CD4-positive, alpha-beta T cell treated with Interleukin-4 for 1 hour (primary cell): ENCODE measurements at regions not wholly inside any gene's neighbourhood (a gene's known extent, or its start where the extent isn't known, plus 50 kb on each side); places are given as distances from the start of the nearest gene placed in this dataset.

Experiments
- DNase-seq, 2 donors: peaks; one replicate each; pipeline ENCODE4 v3.0.0-alpha.2; 2020 to 2022

DNA sequence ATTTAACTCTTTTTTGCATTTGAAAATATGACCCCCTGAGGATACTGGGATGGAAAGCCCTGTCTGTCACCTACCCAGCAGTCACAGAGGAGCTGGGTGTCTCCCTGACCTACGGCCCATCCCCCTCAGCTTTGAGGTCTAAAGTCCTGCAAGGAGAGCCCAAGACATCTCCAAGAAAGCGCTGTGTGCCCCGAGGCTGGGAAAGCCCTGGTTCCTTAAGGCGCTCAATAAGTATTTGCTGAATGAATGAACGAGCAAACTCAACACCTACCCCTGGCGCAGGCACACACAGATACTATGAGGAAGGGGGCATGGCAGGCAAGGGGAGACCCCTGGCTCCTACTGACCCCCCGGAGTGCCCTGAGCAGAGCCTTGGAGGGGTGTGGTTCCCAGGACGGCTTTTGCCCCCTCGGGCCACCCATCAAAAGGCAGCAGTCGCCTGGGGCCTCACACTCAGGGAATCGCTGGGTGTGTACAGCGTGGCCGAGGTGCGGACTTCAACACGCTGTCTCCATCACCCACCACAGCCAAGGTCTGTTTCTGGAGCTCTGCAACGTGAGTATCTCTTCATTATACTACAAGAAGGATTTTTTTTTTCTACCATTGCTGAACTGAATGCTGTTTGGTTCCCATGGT lies 211.6 kb downstream of the ERCC6L2 start:
- no peak for DNase-seq

DNA sequence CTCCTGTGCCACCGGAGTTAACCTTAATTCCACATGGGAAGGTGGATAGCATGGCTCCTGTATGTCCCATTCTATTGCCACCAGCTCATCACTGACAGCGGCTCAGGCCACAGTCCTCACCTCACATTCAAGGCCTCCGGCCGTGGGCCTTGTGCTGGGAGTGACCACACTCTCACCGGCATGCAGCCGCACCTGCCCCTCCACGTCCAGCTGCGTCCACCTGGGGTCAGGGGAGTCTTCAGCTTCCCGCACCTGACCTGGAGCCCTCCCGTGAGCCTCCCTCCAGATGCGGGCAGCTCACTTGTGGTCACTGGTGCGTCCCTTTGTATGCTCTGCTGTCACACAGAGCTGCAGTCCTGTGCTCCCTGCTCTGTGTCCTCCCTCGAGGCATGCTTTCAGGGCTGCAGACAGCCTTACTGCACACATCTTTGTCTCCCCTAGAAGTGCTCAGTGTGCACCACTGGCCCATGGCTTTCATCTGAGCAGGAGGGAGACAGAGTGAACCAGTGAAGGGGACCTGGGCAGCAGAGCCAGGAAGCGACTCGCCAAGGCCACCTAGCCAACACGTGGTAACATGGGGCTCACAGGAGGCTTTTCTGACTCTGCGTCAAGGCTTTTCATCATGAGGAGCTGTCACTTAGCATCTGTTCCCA lies 210.1 kb downstream of the ERCC6L2 start:
- DNase-seq: no peak

DNA sequence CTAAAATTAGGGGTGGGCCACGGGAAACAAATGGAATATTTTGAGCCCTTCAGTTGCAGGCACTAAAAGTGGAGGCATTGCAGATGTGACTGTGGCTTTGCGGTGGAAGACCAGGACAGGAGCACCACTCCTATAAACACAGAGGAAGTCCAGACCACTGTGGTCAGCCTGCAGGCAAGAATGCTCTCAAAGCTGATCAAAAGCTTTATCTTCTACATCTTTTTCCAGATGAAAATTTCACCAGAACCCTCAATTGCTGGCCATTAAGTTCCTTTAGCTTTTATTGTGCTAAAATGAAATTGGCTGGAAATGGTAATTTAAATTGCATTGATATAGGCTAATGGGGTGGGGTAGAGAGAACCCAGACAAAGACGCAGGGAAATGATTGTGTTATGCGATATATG lies 208.8 kb downstream of the ERCC6L2 start:
- no peak for DNase-seq

DNA sequence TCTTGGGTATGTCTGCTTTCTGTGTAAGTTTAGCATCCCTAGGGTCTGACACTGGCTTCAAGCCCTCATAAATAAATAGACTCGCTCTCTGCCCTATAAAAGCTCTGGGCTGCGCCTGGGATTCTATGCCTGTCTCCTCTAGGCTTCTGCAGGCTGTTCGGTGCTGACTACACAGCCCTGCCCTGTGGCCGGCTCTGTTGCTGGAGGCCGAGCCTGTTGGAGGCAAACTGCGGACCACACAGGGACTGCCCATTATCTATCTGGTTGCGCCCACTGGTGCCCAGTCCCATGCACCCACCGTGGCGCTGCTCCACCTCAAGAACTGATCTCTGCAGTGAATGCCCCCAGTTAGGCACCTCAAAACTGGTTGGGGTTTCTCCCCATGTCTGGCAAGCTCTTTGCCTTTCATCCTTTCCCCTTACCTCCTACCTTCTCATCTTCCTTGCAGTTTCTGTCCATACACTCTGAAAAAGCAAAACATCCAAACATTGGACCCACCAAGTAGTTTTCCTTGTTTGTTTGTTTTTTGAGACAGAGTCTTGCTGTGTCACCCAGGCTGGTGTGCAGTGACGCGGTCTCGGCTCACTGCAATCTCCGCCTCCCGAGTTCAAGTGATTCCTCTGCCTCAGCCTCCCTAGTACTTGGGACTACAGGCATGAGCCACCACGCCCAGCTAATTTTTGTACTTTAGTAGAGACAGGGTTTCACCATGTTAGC lies 207.2 kb downstream of the ERCC6L2 start:
- no peak for DNase-seq

DNA sequence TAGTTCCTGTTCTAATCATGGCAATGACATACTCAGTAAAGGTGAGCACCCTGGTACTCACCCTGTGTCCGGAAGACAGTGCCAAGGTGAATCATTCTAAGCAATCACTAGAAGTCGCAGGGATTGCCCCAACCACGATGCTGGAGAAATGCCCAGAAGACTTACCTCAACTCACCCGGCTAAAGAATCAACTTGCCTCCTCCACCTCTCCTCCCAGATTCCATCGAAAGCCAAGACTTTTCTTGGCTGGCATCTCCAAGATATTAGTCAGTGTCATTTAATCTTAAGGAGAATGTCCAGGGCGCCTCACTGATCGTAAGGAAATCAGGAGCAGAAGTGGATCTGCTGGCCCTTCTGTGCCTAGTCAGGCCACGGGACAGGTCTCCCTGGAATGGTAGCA lies 204.9 kb downstream of the ERCC6L2 start:
- DNase-seq: no peak

DNA sequence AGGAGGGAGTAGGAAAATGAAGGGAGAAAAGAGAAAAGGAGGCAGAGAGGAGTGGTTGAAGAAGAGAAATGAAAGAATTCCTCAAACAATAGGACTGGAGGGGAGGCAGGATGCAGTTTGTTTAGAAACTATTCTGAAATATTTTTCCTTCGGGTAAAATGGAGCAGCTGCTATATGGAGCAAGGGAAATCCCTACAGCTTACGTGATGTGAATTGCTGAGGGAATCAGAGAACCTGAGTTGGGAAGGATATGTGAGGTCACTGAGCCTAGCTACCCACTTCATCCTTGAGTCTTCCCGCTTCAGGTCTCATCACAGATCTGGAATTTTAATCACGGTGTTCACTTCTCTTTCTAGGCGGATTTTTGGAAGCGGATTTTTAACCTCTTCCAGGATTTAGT lies 204.3 kb downstream of the ERCC6L2 start:
- DNase-seq: no peak

DNA sequence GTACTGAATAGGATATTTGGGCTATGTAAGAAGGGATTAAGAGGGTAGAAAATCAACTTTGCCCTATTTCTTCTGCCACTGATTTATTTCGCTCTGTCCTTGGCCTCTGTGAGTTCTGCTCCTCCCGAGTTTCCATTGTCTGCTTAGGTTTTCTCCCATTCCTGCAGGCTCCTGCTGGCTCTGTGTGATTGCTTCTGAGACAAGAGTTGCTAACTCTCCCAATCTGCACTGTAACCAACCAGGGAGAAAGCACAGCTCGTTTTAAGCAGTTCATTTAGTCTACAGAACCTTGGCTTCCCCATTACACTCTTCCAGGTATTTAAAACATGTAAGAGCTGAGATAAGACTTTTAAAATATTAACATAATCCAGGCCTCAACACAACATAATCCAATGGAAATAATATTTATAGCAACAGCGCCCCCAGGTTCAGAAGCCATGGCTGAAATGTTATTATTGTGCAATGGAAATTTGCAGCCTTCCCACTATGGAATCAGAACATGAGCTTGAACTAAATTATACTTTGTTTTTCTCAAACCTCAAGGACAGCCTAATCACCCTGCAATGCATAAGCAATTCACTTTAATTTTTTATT lies 203.5 kb downstream of the ERCC6L2 start:
- DNase-seq: no peak

DNA sequence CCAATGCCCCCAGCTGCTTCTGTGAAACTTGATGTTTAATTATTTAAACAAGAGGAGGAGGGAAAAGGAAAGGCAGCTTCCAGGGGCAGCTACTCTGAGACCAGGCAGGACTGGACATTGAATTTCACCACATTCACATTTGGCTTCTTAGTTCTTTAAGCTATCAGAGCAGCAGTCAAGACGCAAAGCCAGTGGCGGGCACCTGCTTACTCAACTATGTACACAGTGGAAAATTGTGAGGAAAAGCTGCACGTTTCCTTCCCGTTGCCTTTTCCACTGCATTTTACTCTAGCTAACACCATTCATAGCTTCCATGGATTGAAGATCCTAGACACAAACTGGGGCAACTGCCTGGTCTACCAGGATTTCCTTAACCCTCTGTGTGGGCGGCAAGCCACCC lies 200.3 kb downstream of the ERCC6L2 start:
- no peak for DNase-seq

DNA sequence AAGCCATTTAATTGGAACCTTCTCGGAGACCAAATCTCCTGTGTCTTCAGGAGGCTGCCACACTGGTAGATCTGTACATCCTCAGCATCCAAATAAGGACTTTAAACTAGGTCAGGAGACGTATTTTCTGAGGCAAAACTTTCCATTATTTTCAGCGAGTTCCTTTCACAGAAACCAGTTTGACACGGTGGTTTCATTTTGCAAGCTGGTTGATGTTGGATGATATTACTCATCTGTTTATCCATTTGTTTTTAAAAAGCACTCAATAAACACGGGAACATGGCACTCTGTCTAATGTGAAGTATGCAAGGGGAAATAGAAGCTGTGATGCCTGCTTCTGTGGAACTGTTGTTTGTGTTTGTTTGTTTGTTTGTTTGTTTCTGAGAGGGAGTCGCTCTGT lies 199.6 kb downstream of the ERCC6L2 start:
- DNase-seq: no peak

DNA sequence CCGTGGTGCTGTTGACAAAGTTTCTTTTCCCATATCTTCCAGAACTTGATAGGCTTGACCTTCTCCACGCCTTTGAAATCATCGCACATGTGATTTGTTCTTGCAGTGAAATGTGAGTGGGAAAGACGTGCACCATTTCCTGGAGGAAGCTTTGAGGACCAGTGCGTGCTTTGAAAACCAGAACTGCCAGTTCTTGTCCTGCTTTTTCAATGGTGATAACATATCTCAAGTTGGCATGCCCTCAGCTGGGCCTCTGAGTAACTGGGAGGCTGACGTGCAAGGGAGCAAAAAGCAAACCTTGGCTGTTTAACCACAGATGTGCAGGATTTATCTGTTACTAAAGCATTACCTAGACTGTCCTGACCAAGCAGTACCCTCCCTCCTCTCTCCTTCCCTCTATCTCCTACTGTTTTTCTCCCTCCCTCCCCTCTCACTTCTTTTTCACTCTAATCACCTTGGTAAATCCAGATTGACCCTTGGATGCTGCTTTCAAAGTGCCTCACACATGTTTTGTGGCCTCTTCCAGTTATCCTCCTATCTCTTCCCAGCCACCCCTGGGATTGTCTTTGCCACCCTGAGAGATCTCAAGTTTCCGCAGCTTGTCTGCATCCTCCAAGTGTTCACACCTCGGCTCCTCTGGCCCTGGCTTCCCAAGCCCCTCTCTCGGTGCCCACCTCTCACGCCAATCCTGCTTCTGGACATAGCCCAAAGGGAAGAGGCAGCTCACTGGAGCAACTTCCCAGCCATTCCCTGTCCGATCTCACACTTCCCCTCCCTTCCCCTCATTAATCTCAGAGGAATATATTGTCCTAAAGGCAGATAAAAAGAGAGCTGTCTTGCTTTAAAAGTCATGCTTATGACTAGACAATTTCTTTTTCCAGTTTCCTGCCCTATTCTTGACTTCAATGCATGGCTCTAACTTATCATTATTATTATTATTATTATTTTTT lies 198.3 kb downstream of the ERCC6L2 start:
- DNase-seq: no peak

DNA sequence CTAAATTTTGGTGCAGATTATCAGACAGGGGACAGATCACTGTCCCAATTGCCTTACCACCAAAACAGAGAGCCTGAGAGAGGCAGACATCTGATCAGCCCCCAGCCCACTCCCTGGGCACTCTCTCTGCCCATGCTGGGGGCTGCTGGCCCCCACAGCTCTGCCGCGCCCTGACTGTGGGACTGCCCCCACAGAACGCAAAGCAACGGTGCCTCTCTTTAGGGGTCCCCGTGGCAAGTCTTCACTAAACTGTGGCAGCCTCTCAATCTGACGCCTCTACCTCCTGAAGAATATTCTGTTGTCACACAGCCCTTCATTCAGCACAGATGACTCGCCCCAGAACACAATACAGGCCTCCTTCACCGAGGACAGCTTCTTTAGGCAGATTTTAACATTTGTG lies 197.4 kb downstream of the ERCC6L2 start:
- no peak for DNase-seq

DNA sequence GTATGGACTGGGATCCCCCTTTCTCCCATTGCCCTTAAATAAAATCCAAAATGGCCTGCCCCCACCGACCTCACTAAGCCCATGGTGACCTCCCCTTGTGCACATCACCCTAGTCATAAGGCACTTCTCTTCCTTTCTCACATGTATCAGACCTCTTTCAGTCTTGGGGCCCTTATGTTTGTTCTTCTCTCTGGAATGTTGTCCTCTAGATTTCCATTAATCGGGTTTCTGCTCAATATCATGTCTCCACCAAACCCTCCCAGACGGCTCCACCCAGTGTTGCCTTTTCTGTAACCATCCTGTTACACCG lies 196.3 kb downstream of the ERCC6L2 start:
- no peak for DNase-seq

DNA sequence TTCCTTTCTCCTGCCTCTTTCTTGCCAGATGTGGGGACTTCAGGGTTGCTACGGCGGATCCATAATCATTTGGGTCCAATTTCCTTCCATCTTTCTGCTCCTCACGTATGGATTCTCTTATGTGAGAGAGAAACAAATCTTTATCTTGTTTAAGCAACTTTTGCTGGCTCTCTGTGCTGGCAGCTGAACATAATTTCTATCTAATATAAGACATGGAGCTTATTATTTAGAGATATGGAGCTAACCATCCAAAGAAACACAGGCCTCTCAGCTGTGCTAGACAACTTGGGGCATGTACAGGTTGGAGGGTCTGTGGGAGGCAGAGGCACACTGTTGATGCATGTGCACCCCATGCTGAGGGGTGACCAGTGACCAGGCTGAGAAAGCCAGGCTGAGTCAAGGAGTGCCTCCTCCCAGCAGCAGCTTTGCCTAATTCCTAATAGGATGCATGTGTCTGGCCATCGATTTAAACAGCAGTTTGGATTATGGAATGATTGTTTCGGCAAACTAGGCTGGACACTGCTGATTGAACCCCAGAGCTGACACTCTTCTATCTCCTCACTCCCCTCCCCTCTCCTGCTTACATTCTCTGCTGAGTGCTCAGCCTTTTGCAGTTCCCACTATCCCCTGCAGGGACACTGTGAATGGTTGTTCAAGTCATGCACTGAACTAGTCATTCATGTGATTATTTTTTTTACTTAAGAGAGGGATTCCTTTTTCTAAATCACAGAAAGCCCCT lies 195.8 kb downstream of the ERCC6L2 start:
- peak in 1 of 2 donors; percentile 10 for DNase-seq

DNA sequence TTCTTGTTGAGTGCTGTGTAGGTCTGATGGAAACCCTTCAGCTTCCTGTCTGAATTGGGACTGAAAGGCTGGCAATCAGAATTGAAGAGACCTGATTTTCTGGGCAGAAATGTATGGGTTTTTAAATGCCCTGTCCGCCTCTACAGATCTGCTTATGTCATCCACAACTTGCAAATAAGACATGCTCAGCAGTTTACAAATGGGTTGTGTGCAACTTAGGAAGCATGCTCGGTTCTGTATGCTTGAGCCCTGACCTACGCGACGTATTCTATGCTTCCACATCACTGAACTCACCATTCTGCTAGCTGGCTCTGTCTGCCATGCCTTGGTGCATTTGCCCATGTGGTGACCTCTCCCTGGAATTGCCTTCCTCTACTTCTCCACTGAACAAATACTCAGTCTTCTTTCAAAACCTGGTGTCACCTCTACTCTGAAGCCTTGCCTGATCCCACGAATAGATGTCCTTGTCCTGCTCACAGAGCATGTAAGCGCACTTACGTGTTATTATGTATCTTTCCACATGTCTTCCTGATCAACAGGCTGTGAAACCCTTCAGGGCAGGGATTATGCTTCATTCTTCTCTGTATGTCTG lies 194.2 kb downstream of the ERCC6L2 start:
- DNase-seq: no peak

DNA sequence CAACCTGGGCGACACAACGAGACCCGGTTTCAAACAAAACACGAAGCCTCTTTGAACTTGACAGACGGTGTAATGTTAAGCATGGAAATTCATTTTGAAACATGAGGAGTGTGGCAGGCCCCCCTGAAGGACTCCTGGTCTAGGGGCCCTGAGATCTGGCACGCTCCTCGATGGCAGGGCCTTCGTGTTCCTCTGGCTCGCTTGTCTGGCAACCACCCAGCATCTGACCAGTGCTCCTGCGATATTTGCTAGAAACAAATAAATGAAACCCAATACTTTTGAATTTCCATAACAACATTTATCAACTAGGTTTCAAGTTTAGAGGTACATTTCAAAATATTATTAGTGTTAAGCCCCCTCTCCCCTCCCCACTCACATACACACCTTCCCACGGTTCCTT lies 193.0 kb downstream of the ERCC6L2 start:
- DNase-seq: no peak

DNA sequence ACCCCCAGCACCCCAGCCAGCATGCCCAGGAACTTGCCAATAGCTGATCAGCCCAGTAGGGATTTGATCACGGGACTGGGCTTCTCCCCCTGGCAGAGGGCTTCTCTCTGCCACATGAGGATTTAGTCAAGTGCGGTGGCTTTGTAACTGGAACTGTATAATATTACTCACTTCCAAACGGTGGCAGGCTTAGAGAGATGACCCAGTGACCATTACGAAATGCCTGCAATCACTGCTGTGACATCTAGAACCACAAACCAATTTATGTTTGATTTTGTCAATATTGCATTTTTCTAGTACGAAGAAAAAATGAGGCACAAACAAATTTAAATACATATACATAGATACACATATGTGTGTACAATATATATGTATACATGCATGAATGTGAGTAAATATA lies 192.1 kb downstream of the ERCC6L2 start:
- no peak for DNase-seq

DNA sequence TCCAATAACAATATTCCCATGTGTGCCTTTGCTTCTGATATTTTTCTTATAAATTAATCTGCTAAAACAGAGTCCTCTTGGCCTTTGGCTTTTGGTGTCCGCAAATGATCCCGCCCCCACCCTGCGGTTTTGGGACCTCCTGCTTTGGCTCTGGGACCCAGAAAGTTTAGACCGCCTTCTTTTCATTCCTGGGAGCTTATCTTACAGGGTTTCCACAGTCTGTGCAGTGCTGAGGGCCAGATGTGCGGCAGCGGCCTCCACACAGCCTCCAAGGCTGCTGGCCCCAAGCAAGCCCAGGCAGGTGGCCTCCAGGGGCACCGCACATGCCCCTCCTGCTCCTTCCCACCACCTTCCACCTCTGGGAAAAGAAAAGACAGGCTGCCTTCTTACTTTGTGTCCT lies 191.5 kb downstream of the ERCC6L2 start:
- DNase-seq: no peak

DNA sequence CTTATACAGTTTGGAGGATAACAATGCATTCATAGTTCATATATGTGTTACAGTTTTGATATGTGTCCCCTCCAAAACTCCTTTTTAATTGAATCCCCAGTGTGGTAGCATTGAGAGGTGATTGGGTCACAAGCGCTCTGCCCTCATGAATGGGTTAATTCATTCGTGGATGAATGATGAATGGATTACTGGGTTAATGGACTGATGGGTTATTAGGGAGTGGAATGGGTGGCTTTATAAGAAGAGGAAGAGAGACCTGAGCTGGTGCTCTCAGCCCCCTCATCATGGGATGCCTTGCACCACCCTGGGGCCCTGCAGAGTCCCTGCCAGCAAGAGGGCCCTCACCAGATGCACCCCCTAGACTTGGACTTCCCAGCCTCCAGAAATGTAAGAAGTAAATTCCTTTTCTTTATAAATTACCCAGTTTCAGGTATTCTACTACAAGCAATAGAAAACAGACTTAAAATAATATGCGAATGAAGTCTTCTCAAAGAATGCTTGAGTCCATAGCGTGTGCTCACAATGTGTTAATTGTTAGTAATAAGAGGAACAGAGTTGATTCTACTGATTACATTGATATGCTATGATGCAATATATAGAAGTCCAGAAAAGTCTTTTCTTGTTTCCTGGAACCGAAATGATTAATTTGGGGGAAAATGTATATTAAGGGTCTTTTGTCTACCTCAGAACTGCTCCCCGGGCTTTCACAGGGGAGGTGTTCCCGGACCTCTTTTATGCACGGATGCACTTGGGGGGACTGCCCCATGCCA lies 190.2 kb downstream of the ERCC6L2 start:
- DNase-seq: no peak

DNA sequence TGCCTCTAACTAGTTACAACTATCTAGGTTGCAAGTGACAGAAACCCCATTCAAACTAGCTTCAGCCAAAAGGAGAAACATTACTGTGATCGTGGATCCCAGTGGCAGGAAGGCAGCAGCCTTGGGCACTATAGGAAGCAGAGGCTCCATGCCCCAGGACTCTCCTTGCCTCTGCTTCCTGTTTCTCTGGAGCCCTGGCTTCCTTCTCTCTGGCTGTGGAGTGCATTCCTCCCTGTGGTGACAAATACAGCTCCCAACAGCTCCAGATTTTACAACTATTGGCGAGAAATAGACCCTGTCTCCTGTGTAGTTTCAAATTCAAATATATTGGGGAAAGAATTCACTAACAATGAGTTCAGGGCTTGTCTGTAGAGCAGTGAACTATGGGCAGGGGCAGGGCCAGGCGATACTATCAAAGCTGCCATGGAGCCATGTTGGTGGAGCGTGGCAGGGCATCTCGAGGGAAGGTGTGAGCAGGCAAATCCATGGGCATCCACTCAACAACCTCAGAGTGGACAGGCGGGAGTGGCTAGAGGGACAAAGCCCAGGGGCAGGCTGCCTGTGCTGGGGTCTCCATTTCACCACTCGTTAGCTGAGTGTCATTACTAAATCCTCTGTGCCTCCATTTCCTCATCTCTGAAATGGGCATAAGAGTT lies 189.5 kb downstream of the ERCC6L2 start:
- DNase-seq: no peak

DNA sequence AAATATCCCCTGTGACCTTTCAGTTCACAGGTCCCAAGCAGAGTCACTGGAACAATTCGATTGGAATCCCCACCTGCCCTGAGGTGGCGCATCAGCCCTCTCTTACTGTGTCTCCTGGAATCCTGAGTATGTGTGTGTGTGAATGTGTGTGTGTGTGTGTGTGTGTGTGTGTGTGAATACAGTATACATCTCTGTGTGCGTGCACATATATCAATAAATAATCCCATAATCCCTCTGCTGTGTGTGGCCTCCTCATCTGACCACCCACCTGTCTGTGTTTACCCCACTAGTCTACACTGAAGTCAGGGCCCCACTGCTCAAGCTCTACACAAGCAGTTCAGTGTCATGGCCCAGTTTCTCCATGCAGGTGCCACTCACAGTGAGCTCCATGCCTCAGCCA lies 187.4 kb downstream of the ERCC6L2 start:
- DNase-seq: no peak

DNA sequence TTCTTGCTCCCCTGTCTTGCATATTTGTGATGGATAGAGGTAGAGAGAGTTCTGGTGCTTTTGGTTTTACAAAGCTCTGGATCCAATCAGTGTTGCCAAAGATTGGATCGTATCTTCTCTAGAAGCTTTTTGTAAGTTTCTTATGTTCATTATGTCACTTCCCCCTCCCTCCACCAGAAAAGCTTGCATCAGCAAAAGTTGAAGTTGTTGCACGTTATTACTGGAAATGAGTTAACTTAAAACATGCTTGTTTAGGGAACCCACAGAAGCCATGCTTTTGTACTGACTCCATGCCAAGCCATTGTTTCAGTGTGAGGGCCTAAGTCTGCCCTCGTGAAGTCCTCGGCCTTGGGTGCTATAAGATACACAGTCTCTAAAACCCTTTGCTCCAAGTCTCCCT lies 186.5 kb downstream of the ERCC6L2 start:
- no peak for DNase-seq
